ENCODE measurements at regions not wholly inside any gene's neighbourhood (a gene's known extent, or its start where the extent isn't known, plus 50 kb on each side); places are given as distances from the start of the nearest gene placed in this dataset.

DNA sequence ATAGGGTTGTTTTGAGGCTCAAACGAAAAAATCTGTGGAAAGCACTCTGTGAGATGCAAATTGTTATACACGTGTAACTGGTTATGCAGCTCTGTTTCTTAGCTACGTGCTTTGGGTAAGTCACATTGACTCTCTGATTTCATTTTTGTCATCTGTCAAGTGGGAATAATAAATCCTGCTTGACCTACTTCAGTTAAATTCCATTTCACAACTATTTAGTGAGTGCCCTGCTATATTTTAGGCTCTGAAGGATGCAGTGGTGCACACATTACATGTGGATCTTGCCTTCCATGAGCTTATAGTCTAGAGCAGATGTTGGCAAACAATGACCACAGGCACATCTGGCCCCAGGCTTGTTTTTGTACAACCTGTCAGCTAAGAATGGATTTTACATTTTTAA, 133.6 kb upstream of the PLET1 start:
- Histone ChIP-seq H4K8ac (ENCODE audit: low read depth in 2 of 2, low read length in 2 of 2) (no peak overlapping the region), H3K36me3 (ENCODE audit: control insufficient read depth, insufficient read depth, low read length) (no peaks in the 10 kb centered on the region), H2AK9ac (replicated peaks; ENCODE audit: low read depth, low read length, poor library complexity) (no peak overlapping the region), H3K9me3 (ENCODE audit: control insufficient read depth, insufficient read depth, low read length) (no peaks in the 10 kb centered on the region), H3K18ac (ENCODE audit: low read depth, low read length) (no peak overlapping the region), H2AK5ac (ENCODE audit: low read depth, low read length) (no peak overlapping the region), H3K14ac (replicated peaks; ENCODE audit: low read depth, low read length) (no peak overlapping the region), H3K4me3 (ENCODE audit: insufficient read depth, low read depth, low read length) (no peak overlapping the region), H3K4me1 (ENCODE audit: control insufficient read depth, insufficient read depth, low read length) (no peaks in the 10 kb centered on the region), H3K9ac (ENCODE audit: low read depth, low read length) (no peak overlapping the region), H3K56ac (ENCODE audit: extremely low read depth, insufficient read depth, low read length) (no peak overlapping the region), H2AFZ (replicated peaks; ENCODE audit: low read length, poor library complexity) (no peak overlapping the region), H4K5ac (ENCODE audit: low read depth, low read length) (no peak overlapping the region), H3K23ac (ENCODE audit: low read depth, low read length) (no peak overlapping the region), H3K27me3 (ENCODE audit: control insufficient read depth, insufficient read depth, low read length) (peaks cover 7% of the 10 kb centered on the region), H3K79me1 (ENCODE audit: low read depth in 1 of 2, low read length in 2 of 2) (no peaks in the 10 kb centered on the region), H2BK120ac (ENCODE audit: low read depth, low read length) (no peak overlapping the region), H3K4ac (ENCODE audit: low read depth, low read length) (no peak overlapping the region), H4K91ac (ENCODE audit: insufficient read depth, low read depth, low read length) (no peak overlapping the region), H3K4me2 (ENCODE audit: low read depth, low read length) (no peak overlapping the region), H2BK5ac (ENCODE audit: low read depth, low read length, poor library complexity, severe bottlenecking) (no peak overlapping the region), H2BK20ac (ENCODE audit: low read depth, low read length) (no peak overlapping the region), H3K27ac (ENCODE audit: insufficient read depth, low read length) (no peak overlapping the region), H2BK15ac (ENCODE audit: low read depth, low read length) (no peak overlapping the region), H3K9me1 (ENCODE audit: insufficient read depth, low read length) (no peaks in the 10 kb centered on the region), H4K20me1 (ENCODE audit: insufficient read depth, low read length) (no peaks in the 10 kb centered on the region)
- ChIA-PET CTCF (interaction anchor here (0.9 kb wide), 1 partner anchor 9 kb away, joined by 4 read pairs; no protein-coding TSS in a partner anchor), POLR2A (ENCODE audit: unreplicated experiment) (no interaction called here)
- 57% methylated on average over 2 of the region's 3 CpGs; no CpG with 5 or more reads in 1 of the 2 experiments for WGBS, 2 experiments (ENCODE audit: extremely low coverage in 2 of 2, insufficient read length in 1 of 2)
- ATAC-seq (ENCODE audit: low read depth) (no peak), DNase-seq (no peak)
- no peak for TF ChIP-seq POLR2A (IDR thresholded peaks at IDR 0.05; ENCODE audit: low read depth, low read length)
- no peak for TF ChIP-seq MAZ (IDR thresholded peaks at IDR 0.05; ENCODE audit: borderline replicate concordance, low read depth, low read length)
- TF ChIP-seq RFX5 (IDR thresholded peaks at IDR 0.05; ENCODE audit: low read depth, low read length) = no peak
- TF ChIP-seq SMC3 (IDR thresholded peaks at IDR 0.05; ENCODE audit: low read depth, low read length) = no peak
- TF ChIP-seq BHLHE40 (IDR thresholded peaks at IDR 0.05; ENCODE audit: low read depth, low read length) = no peak
- in situ Hi-C loops (cut with MboI; ENCODE audit: low sequenced_read_pairs) = no loop called here
- intact Hi-C loops (cut with micrococcal nuclease) = no loop called here
- dilution Hi-C loops (cut with HindIII; ENCODE audit: low sequenced_read_pairs, unreplicated experiment) = no loop called here
- no TSS peak for BruUV-seq (replicated peaks)
